Right renal pelvis (tissue), 4 donors: ENCODE measurements at regions not wholly inside any gene's neighbourhood (a gene's known extent, or its start where the extent isn't known, plus 50 kb on each side); places are given as distances from the start of the nearest gene placed in this dataset.
"Not testable (repeated sequence)": the region's sequence is repeated elsewhere in the genome, so short reads cannot be mapped to it uniquely, and the experiment has no call there.

Experiments used
- DNase-seq, 4 donors: peaks; one replicate each; pipeline ENCODE4 v3.0.0-alpha.2; 2013; ENCODE audit warnings: low read depth in 4 of 4, low spot score in 3 of 4, missing footprints in 1 of 4

- DNase-seq, result no peak
Measured at GRCh38 chr22:48482771-48483170, 1344.9 kb downstream of the BRD1 start.

- DNase-seq, result not testable (repeated sequence)
Measured at GRCh38 chr22:48482198-48482597, 1345.5 kb downstream of the BRD1 start.

GRCh38 chr22:48481748-48482147 lies 1345.9 kb downstream of the BRD1 start:
- DNase-seq, result no peak

- DNase-seq, result no peak
Measured at GRCh38 chr22:48478529-48479265, 1349.0 kb downstream of the BRD1 start.

GRCh38 chr22:48478124-48478523 lies 1349.5 kb downstream of the BRD1 start:
- DNase-seq, result no peak

GRCh38 chr22:48477031-48477721 lies 1350.5 kb downstream of the BRD1 start:
- DNase-seq, result no peak

- DNase-seq, result no peak
Measured at GRCh38 chr22:48476577-48476976, 1351.1 kb downstream of the BRD1 start.

- DNase-seq, result no peak
Measured at GRCh38 chr22:48475661-48476345, 1351.9 kb downstream of the BRD1 start.

- DNase-seq, result no peak
Measured at GRCh38 chr22:48474881-48475280, 1352.8 kb downstream of the BRD1 start.

GRCh38 chr22:48473202-48473601 lies 1354.5 kb downstream of the BRD1 start:
- DNase-seq, result no peak

- no peak for DNase-seq
Measured at GRCh38 chr22:48464246-48464645, 1363.4 kb downstream of the BRD1 start.

GRCh38 chr22:48459859-48460823 lies 1367.5 kb downstream of the BRD1 start:
- no peak for DNase-seq

GRCh38 chr22:48459259-48459658 lies 1368.4 kb downstream of the BRD1 start:
- no peak for DNase-seq

GRCh38 chr22:48456449-48456848 lies 1371.2 kb downstream of the BRD1 start:
- no peak for DNase-seq

- no peak for DNase-seq
Measured at GRCh38 chr22:48453751-48454485, 1373.8 kb downstream of the BRD1 start.

GRCh38 chr22:48453171-48453570 lies 1374.5 kb downstream of the BRD1 start:
- DNase-seq, result no peak

GRCh38 chr22:48452766-48453165 lies 1374.9 kb downstream of the BRD1 start:
- DNase-seq, result no peak

GRCh38 chr22:48451891-48452290 lies 1375.8 kb downstream of the BRD1 start:
- DNase-seq, result no peak

- DNase-seq, result no peak
Measured at GRCh38 chr22:48450188-48450825, 1377.4 kb downstream of the BRD1 start.
